H9 (cell line): ENCODE measurements at regions not wholly inside any gene's neighbourhood (a gene's known extent, or its start where the extent isn't known, plus 50 kb on each side); places are given as distances from the start of the nearest gene placed in this dataset.

Experiments used
- DNase-seq: peaks from one replicate; pipeline ENCODE4 v3.0.0-alpha.2; 2017
- H2AFZ ChIP-seq: one replicate; pipeline ENCODE4 v1.6.1; 2013; ENCODE audit warnings: mild to moderate bottlenecking, low read length, control low read depth, moderate library complexity
- H2AK5ac ChIP-seq: 2 replicates; pipeline ENCODE4 v1.6.1; 2013; ENCODE audit warnings: low read length, control low read depth, mixed read lengths; ENCODE audit not compliant: insufficient read length
- H2BK120ac ChIP-seq: one replicate; pipeline ENCODE4 v1.6.1; 2013; ENCODE audit warnings: low read depth, mild to moderate bottlenecking, low read length, control low read depth, inconsistent platforms; ENCODE audit not compliant: poor library complexity, severe bottlenecking
- H2BK12ac ChIP-seq: 2 replicates; pipeline ENCODE4 v1.6.1; 2013; ENCODE audit warnings: low read length, control low read depth, mixed read lengths, low read depth; ENCODE audit not compliant: insufficient read length
- H2BK15ac ChIP-seq: 2 replicates; pipeline ENCODE4 v1.6.1; 2013; ENCODE audit warnings: low read depth, low read length, control low read depth
- H2BK20ac ChIP-seq: one replicate; pipeline ENCODE4 v1.6.1; 2013; ENCODE audit warnings: low read depth, mild to moderate bottlenecking, low read length, control low read depth, inconsistent platforms; ENCODE audit not compliant: poor library complexity, severe bottlenecking
- H2BK5ac ChIP-seq: 2 replicates; pipeline ENCODE4 v1.6.1; 2013; ENCODE audit warnings: low read length, control low read depth, mixed read lengths; ENCODE audit not compliant: insufficient read length
- H3K14ac ChIP-seq: 2 replicates; pipeline ENCODE4 v1.6.1; 2013; ENCODE audit warnings: low read length, control low read depth; ENCODE audit not compliant: insufficient read depth
- H3K18ac ChIP-seq: 2 replicates; pipeline ENCODE4 v1.6.1; 2013; ENCODE audit warnings: low read depth, mild to moderate bottlenecking, mixed read lengths, low read length, control low read depth; ENCODE audit not compliant: insufficient read length
- H3K23ac ChIP-seq: 2 replicates; pipeline ENCODE4 v1.6.1; 2013; ENCODE audit warnings: low read length, control low read depth, mixed read lengths, low read depth; ENCODE audit not compliant: insufficient read length
- H3K23me2 ChIP-seq: 2 replicates; pipeline ENCODE4 v1.6.1; 2013; ENCODE audit warnings: low read depth, mild to moderate bottlenecking, mixed read lengths, low read length, control low read depth; ENCODE audit not compliant: insufficient read length, poor library complexity, severe bottlenecking
- H3K27ac ChIP-seq: 2 replicates; pipeline ENCODE4 v1.5.1; 2013; ENCODE audit warnings: low read length, control low read depth, mixed read lengths, low read depth; ENCODE audit not compliant: insufficient read length
- H3K27me3 ChIP-seq: 2 replicates; pipeline ENCODE4 v1.6.1; 2013; ENCODE audit warnings: low read length, control low read depth, inconsistent platforms; ENCODE audit not compliant: insufficient read depth
- H3K4ac ChIP-seq: 2 replicates; pipeline ENCODE4 v1.6.1; 2013; ENCODE audit warnings: low read depth, mild to moderate bottlenecking, control low read depth, inconsistent platforms, low read length, moderate library complexity
- H3K4me1 ChIP-seq: 2 replicates; pipeline ENCODE4 v1.6.1; 2013; ENCODE audit warnings: low read length, control low read depth, inconsistent platforms; ENCODE audit not compliant: insufficient read depth
- H3K4me2 ChIP-seq: 2 replicates; pipeline ENCODE4 v1.6.1; 2013; ENCODE audit warnings: low read length, control low read depth, mixed read lengths; ENCODE audit not compliant: insufficient read length, insufficient read depth
- H3K56ac ChIP-seq: 2 replicates; pipeline ENCODE4 v1.6.1; 2013; ENCODE audit warnings: low read depth, mild to moderate bottlenecking, mixed read lengths, low read length, control low read depth; ENCODE audit not compliant: insufficient read length
- H3K79me1 ChIP-seq: 2 replicates; pipeline ENCODE4 v1.6.1; 2013; ENCODE audit warnings: low read depth, mild to moderate bottlenecking, moderate library complexity, low read length, control low read depth, inconsistent platforms; ENCODE audit not compliant: insufficient read depth, poor library complexity, severe bottlenecking
- H3K79me2 ChIP-seq: 2 replicates; pipeline ENCODE4 v1.6.1; 2013; ENCODE audit warnings: low read length, control low read depth, inconsistent platforms; ENCODE audit not compliant: insufficient read depth
- H3K9ac ChIP-seq: 2 replicates; pipeline ENCODE4 v1.6.1; 2013; ENCODE audit warnings: low read length, control low read depth, mixed read lengths; ENCODE audit not compliant: insufficient read length; ENCODE audit errors: extremely low read depth
- H3K9me3 ChIP-seq: one replicate; pipeline ENCODE4 v1.6.1; 2013; ENCODE audit warnings: low read depth, low read length, inconsistent platforms; ENCODE audit not compliant: control insufficient read depth
- H3T11ph ChIP-seq: one replicate; pipeline ENCODE4 v1.6.1; 2013; ENCODE audit warnings: mild to moderate bottlenecking, low read length, control low read depth, inconsistent platforms
- H4K20me1 ChIP-seq: one replicate; pipeline ENCODE4 v1.6.1; 2013; ENCODE audit not compliant: control insufficient read depth, insufficient read length, insufficient read depth
- H4K5ac ChIP-seq: 2 replicates; pipeline ENCODE4 v1.6.1; 2013; ENCODE audit warnings: low read depth, mild to moderate bottlenecking, mixed read lengths, low read length, control low read depth; ENCODE audit not compliant: insufficient read length
- H4K8ac ChIP-seq: replicated peaks from 2 replicates; pipeline ENCODE4 v1.6.1; 2013; ENCODE audit warnings: low read length, control low read depth, mixed read lengths, low read depth; ENCODE audit not compliant: insufficient read length
- H4K91ac ChIP-seq: 2 replicates; pipeline ENCODE4 v1.6.1; 2013; ENCODE audit warnings: low read depth, mild to moderate bottlenecking, moderate library complexity, mixed read lengths, low read length, control low read depth; ENCODE audit not compliant: insufficient read length
- H3K27ac Mint-ChIP-seq, 3 experiments: 2 replicates in 2 of 3; 3 replicates in 1 of 3; pipeline ENCODE4 v1.8.0; 2020 to 2021; ENCODE audit warnings: mixed read lengths in 3 of 3, mild to moderate bottlenecking in 1 of 3, moderate library complexity in 1 of 3
- H3K27me3 Mint-ChIP-seq: 2 replicates; pipeline ENCODE4 v1.8.0; 2021; ENCODE audit warnings: low read depth, mild to moderate bottlenecking, moderate library complexity, mixed read lengths
- H3K36me3 Mint-ChIP-seq, 3 experiments: 2 replicates in 2 of 3; 3 replicates in 1 of 3; pipeline ENCODE4 v1.8.0; 2020 to 2021; ENCODE audit warnings: low read depth in 3 of 3, mixed read lengths in 3 of 3; ENCODE audit not compliant: insufficient read depth in 1 of 3
- H3K4me1 Mint-ChIP-seq, 2 experiments: 2 replicates each; pipeline ENCODE4 v1.8.0; 2020; ENCODE audit warnings: mixed read lengths in 2 of 2
- H3K4me3 Mint-ChIP-seq, 2 experiments: 2 replicates in 1 of 2; 3 replicates in 1 of 2; pipeline ENCODE4 v1.8.0; 2020 to 2021; ENCODE audit warnings: mild to moderate bottlenecking in 2 of 2, mixed read lengths in 2 of 2, moderate library complexity in 1 of 2
- H3K9me3 Mint-ChIP-seq, 2 experiments: 2 replicates in 1 of 2; 3 replicates in 1 of 2; pipeline ENCODE4 v1.8.0; 2020; ENCODE audit warnings: mild to moderate bottlenecking in 2 of 2, mixed read lengths in 2 of 2, moderate library complexity in 1 of 2
- WGBS: extraction: QIAGEN DNeasy Blood & Tissue Kit; methylation state at CpG from one replicate; pipeline ENCODE4 v1.1.7; 2013; ENCODE audit warnings: missing lambda C conversion rate, low lambda C conversion rate, mixed read lengths; ENCODE audit not compliant: insufficient read length; ENCODE audit errors: extremely low coverage; 5-methylcytosine and 5-hydroxymethylcytosine counted together
- TF ChIP-seq, protein P1 (sequence below): fragments of 200-600 bp; sonication (generic); conservative IDR thresholded peaks from 3 replicates; pipeline ENCODE4 v1.8.0; 2021; ENCODE audit warnings: antibody characterized with exemption, mild to moderate bottlenecking

- Histone ChIP-seq H3K23ac (no peak overlapping the region), H3K27ac (no peak overlapping the region), H3K9me3 (no peaks in the 10 kb centered on the region), H3K18ac (no peak overlapping the region), H3K23me2 (no peaks in the 10 kb centered on the region), H3K14ac (no peak overlapping the region), H4K8ac (no peak overlapping the region), H3K9ac (no peak overlapping the region), H3K79me1 (no peaks in the 10 kb centered on the region), H3K4me2 (no peak overlapping the region), H3T11ph (no peak overlapping the region), H4K91ac (no peak overlapping the region), H2BK20ac (no peak overlapping the region), H3K4me1 (peaks cover 4% of the 10 kb centered on the region; the same call in 1 of the 2 replicates), H4K5ac (no peak overlapping the region), H2AK5ac (no peak overlapping the region), H4K20me1 (no peaks in the 10 kb centered on the region), H2BK12ac (no peak overlapping the region), H3K4ac (no peak overlapping the region), H2BK5ac (no peak overlapping the region), H2BK120ac (no peak overlapping the region), H3K27me3 (no peaks in the 10 kb centered on the region), H3K79me2 (no peaks in the 10 kb centered on the region), H2AFZ (no peak overlapping the region), H3K56ac (no peak overlapping the region), H2BK15ac (no peak overlapping the region)
- no CpG with 5 or more reads among the region's 10 CpGs for WGBS
- Mint-ChIP-seq H3K36me3 (no peaks in the 10 kb centered on the region; a peak in 2 of 7 replicates), H3K4me1 (peaks cover 17 to 19% of the 10 kb centered on the region in 2 experiments), H3K27me3 (peaks cover 6% of the 10 kb centered on the region), H3K9me3 (no peaks in the 10 kb centered on the region; a peak in 2 of 5 replicates), H3K27ac (no peak overlapping the region), H3K4me3 (no peak overlapping the region)
- DNase-seq = peak; percentile 9
- TF ChIP-seq, protein P1, sequence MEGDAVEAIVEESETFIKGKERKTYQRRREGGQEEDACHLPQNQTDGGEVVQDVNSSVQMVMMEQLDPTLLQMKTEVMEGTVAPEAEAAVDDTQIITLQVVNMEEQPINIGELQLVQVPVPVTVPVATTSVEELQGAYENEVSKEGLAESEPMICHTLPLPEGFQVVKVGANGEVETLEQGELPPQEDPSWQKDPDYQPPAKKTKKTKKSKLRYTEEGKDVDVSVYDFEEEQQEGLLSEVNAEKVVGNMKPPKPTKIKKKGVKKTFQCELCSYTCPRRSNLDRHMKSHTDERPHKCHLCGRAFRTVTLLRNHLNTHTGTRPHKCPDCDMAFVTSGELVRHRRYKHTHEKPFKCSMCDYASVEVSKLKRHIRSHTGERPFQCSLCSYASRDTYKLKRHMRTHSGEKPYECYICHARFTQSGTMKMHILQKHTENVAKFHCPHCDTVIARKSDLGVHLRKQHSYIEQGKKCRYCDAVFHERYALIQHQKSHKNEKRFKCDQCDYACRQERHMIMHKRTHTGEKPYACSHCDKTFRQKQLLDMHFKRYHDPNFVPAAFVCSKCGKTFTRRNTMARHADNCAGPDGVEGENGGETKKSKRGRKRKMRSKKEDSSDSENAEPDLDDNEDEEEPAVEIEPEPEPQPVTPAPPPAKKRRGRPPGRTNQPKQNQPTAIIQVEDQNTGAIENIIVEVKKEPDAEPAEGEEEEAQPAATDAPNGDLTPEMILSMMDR = no peak
These were observed 157.6 kb upstream of the IRX2 start for GRCh38 chr5:2909035-2909434.
